Activated naive CD4-positive, alpha-beta T cell treated with anti-CD3 and anti-CD28 coated beads, Interleukin-2, amount 50 U/mL, for 24 hours (primary cell): ENCODE measurements at regions not wholly inside any gene's neighbourhood (a gene's known extent, or its start where the extent isn't known, plus 50 kb on each side); places are given as distances from the start of the nearest gene placed in this dataset.
A peak's percentile ranks its signal among the peaks of the same experiment; 100 is the strongest.
"Not testable (repeated sequence)": the region's sequence is repeated elsewhere in the genome, so short reads cannot be mapped to it uniquely, and the experiment has no call there.

ENCODE experiments used
- H3K27ac Mint-ChIP-seq: one replicate; pipeline ENCODE4 v1.8.0; 2021; ENCODE audit warnings: mild to moderate bottlenecking, mixed read lengths
- H3K27me3 Mint-ChIP-seq: one replicate; pipeline ENCODE4 v1.8.0; 2021; ENCODE audit warnings: mixed read lengths
- H3K36me3 Mint-ChIP-seq: one replicate; pipeline ENCODE4 v1.8.0; 2021; ENCODE audit warnings: mixed read lengths
- H3K4me1 Mint-ChIP-seq: one replicate; pipeline ENCODE4 v1.8.0; 2021; ENCODE audit warnings: mixed read lengths
- H3K4me3 Mint-ChIP-seq: one replicate; pipeline ENCODE4 v1.8.0; 2021; ENCODE audit warnings: mild to moderate bottlenecking, mixed read lengths
- H3K9me3 Mint-ChIP-seq: one replicate; pipeline ENCODE4 v1.8.0; 2021; ENCODE audit warnings: mixed read lengths

DNA sequence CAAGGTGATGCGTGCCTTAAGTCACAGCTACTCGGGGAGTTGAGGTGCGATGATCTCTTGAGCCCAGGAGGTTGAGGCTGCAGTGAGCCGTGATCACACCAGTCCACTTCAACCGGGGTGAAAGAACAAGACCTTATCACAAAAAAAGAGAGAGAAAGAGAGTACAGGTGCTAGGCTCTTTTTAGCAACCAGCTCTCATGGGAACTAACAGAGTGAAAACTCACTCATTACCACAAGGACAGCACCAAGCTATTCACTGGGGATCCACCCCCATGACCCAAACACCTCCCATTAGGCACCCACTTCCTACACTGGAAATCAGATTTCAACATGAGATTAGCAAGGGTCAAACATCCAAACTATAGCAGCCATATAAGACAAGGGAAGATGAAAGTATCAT is 164.2 kb downstream of the NDUFA12 start:
- Mint-ChIP-seq H3K9me3 (no peaks in the 10 kb centered on the region), H3K27me3 (peaks cover 1% of the 10 kb centered on the region), H3K36me3 (peaks cover under 1% of the 10 kb centered on the region), H3K4me1 (no peaks in the 10 kb centered on the region), H3K4me3 (no peak overlapping the region), H3K27ac (no peak overlapping the region)

DNA sequence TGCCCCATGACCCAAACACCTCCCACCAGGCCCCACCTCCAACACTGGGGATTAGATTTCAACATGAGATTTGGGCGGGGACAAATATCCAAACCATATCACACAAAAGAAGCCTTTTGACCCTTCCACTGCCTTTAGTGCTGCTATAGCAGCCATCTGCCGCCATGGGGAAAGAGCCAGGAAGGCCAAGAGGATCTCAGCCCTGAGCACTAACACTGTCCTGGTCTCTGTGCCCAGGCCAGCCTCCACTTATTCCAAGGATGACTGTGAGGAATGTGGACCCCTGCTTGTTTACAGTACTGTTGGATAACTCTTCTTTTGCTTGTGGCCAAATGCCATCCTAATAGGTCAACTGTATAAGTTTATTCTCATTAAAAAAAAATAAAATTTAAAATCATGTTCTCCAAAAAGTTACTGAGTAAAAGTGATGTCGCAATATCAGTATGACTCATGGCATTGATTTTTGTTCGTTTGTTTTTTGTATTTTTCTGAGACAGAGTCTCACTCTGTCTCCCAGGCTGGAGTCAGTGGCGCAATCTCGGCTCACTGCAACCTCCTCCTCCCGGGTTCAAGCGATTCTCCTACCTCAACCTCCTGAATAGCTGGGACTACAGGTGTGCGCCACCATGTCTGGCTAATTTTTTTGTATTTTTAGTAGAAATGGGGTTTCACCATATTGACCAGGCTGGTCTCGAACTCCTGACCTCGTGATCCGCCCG is 166.4 kb downstream of the NDUFA12 start:
- not testable (repeated sequence) for H3K36me3 Mint-ChIP-seq, H3K9me3 Mint-ChIP-seq, H3K4me1 Mint-ChIP-seq, H3K4me3 Mint-ChIP-seq, H3K27me3 Mint-ChIP-seq, H3K27ac Mint-ChIP-seq

DNA sequence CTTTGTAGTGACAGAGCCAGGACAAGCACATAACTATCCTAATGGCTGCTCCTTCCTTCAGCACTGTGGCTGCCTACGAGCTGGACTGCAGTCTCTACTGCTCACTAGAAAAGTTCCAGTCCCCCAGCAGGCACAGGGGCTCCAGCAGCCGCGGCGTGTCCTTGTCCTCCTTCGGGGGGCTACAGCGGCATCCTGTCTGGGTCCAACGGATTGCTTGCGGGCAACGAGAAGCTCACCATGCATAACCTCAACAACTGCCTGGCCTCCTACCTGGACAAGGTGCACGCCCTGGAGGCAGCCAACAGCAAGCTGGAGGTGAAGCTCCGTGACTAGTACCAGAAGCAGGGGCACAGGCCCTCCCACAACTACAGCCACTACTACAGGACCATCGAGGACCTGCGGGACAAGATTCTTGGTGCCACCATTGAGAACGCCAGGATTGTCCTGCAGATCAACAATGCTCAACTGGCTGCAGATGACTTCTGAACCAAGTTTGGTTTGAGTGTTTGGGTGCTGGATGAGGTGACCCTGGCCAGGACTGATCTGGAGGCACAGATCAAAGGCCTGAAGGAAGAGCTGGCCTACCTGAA is 169.4 kb downstream of the NDUFA12 start:
- Mint-ChIP-seq H3K9me3 (no peaks in the 10 kb centered on the region), H3K27me3 (no peaks in the 10 kb centered on the region), H3K4me3 (no peak overlapping the region), H3K27ac (no peak overlapping the region), H3K36me3 (peaks cover 2% of the 10 kb centered on the region), H3K4me1 (peaks cover 20% of the 10 kb centered on the region)

DNA sequence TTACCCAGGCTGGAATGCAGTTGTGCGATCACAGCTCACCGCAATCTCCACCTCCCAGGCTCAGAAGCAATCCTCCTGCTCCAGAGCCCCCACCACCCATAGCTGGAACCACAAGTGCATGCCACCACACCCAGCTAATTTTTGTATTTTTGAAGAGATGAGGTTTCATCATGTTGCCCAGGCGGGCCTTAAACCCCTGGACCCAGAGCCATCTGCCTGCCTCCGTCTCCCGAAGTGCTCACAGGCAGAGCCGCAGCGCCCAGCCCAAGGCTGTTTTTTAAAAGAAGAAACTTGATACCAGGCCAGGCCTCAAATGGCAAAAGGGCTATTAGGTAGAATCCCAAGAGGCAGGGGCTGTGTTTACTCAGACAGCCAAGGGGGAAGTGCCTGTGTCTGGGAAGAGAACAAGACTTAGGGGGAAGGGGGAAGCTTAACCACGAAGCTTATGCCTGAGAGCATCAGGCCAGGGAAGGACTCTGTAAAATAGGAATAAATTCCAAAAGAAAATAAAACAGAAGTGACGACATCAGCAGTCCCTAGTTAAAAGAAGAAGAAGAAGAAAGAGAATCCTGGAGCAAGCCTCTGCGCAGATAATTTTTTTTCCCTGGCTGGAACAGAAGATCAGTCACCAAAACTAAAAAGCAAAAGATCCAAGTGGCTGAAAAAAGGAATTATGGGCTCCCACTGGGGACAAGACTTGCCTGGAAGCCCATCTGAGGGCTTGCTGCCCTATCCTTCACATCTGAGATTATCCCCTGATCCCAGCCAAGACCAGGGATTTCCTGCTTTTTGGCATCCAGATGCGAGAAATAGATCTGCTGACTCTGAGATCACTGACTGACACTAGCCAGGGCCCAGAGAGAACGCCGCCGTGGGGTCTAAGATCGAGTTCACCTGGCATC is 170.5 kb downstream of the NDUFA12 start:
- Mint-ChIP-seq H3K4me3 (no peak overlapping the region), H3K27ac (no peak overlapping the region), H3K9me3 (no peaks in the 10 kb centered on the region)

DNA sequence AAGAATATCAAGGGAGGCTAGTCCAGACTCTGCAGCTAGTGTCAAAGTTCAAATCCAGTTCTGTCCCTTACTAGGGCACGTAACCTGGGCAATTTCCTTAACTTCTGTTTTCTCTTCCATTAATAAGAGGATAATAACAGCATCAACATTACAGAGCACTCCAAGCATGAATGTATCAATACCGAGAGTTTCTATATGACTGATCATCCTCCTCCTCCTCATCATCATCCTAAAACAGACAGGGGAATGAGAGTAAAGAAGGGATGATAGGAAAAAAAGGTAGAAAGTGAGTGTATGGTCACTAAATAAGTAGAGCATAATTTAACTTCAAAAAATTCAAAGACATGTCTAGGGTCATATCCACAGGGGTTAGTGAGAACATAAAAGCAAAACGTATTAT is 171.4 kb downstream of the NDUFA12 start:
- H3K4me3 Mint-ChIP-seq: no peak overlapping the region
- no peaks in the 10 kb centered on the region for H3K27me3 Mint-ChIP-seq
- no peak overlapping the region for H3K27ac Mint-ChIP-seq
- peaks cover 2% of the 10 kb centered on the region for H3K36me3 Mint-ChIP-seq
- H3K4me1 Mint-ChIP-seq: peaks cover 20% of the 10 kb centered on the region
- H3K9me3 Mint-ChIP-seq: no peaks in the 10 kb centered on the region

More for the DNA sequence above, 170.5 kb downstream of the NDUFA12 start:
- H3K27me3 Mint-ChIP-seq: no peaks in the 10 kb centered on the region
- H3K4me1 Mint-ChIP-seq: peaks cover 20% of the 10 kb centered on the region
- H3K36me3 Mint-ChIP-seq: peaks cover 2% of the 10 kb centered on the region

DNA sequence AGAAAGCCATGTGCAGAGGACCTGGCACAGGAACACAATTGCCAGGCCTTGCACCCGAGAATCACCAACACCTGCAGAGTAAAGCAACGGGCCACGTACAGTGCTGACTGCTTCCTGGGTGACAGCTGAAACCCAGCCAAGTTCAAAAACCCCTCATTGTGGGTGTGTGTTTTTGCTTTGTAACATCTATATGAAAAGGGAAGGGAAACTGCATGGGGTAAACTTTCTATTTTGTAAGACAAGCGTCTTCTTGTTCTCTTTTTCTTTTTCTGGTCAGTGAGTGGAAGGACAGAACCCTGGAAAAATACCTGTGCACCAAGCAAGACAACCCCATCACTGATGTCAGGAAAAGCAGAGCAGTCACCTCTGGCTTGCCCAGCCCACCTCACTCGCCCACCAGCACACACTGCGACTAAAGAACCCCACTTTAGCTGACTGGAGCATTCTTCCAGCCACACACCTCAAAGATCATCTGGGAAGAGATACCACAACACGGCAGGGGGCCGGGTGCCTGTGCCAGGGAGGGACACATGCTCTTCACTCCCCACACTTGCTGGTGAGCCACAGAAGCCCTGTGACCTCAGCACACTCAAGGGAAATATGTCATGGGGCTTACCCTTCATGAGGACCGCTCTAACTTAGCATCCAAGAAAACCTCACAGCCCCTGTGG is 172.3 kb downstream of the NDUFA12 start:
- H3K36me3 Mint-ChIP-seq: peaks cover 2% of the 10 kb centered on the region
- no peak overlapping the region for H3K27ac Mint-ChIP-seq
- H3K4me3 Mint-ChIP-seq: peak overlapping the region; percentile 33
- no peaks in the 10 kb centered on the region for H3K27me3 Mint-ChIP-seq
- H3K4me1 Mint-ChIP-seq: peaks cover 20% of the 10 kb centered on the region
- H3K9me3 Mint-ChIP-seq: no peaks in the 10 kb centered on the region

DNA sequence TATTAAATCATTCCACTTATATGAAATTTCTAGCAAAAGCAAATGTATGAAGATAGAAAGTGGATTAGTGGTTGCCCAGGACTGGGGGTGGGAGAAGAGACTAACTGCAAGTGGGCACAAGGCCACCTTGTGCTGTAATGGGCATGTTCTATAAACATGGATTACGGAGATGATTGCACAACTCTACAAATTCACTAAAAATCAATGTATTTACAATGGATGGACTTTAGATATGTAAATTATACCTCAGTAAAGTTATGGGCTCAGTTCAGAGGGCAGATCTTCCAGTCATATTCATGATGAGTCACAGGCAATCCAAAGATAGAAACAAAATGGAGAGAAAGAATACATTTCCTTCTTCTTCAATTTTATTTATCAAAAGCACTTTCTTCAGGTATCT is 173.9 kb downstream of the NDUFA12 start:
- no peak overlapping the region for H3K27ac Mint-ChIP-seq
- no peaks in the 10 kb centered on the region for H3K9me3 Mint-ChIP-seq
- H3K27me3 Mint-ChIP-seq: no peaks in the 10 kb centered on the region
- H3K4me1 Mint-ChIP-seq: peaks cover 20% of the 10 kb centered on the region
- H3K4me3 Mint-ChIP-seq: peak overlapping the region; percentile 6
- H3K36me3 Mint-ChIP-seq: peaks cover 2% of the 10 kb centered on the region

DNA sequence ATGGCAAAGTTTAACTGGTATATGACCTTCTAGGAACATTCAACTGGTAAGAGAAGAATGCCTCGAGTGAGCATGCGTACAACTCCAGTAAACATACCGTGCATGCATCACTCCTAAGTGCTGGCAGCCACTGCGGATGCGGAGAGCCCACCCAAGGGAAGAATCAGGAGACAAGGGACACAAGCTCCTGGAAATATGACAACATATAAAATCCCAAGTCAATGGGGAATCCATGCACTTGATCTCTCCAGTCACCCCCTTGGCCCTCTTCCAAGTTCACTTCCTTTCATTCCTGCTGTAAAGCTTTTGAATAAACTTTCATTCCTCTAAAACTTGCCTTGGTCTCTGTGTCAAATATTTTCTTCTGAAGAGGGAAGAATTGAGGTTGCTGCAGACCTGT is 168.7 kb upstream of the TMCC3 start:
- H3K27ac Mint-ChIP-seq: no peak overlapping the region
- H3K9me3 Mint-ChIP-seq: peaks cover under 1% of the 10 kb centered on the region
- peaks cover 3% of the 10 kb centered on the region for H3K27me3 Mint-ChIP-seq
- H3K36me3 Mint-ChIP-seq: no peaks in the 10 kb centered on the region
- H3K4me3 Mint-ChIP-seq: no peak overlapping the region
- H3K4me1 Mint-ChIP-seq: no peaks in the 10 kb centered on the region

DNA sequence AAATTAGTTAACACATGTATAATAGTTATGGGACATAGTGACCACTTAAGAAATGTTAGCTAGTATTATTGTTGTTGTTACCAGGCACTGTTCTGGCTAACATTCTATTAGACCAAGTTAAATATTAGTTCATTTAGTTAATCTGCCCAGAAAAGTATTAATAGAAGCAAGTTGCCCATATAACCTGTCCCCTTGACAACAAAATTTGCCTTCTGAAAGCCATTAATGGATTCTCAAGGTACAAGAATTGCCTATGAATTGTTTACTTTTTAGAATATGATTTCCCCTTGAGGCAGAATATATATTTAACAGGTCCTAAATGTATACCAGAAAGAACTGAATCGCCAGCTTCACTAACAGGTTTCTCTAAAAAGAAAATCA is 167.3 kb upstream of the TMCC3 start:
- Mint-ChIP-seq H3K4me1 (no peaks in the 10 kb centered on the region), H3K4me3 (no peak overlapping the region), H3K27me3 (peaks cover 3% of the 10 kb centered on the region), H3K27ac (no peak overlapping the region), H3K36me3 (no peaks in the 10 kb centered on the region), H3K9me3 (peaks cover 14% of the 10 kb centered on the region)

DNA sequence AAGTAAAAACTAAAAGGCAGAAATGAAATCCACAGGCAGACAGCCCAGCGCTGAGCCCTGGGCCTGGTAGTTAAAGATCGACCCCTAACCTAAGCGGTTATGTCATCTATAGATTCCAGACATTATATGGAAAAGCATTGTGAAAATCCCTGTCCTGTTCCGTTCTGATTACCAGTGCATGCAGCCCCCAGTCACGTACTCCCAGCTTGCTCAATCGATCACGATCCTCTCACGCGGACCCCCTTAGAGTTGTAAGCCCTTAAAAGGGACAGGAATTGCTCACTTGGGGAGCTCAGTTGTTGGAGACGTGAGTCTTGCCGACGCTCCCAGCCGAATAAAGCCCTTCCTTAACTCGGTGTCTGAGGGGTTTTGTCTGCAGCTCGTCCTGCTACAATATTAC is 166.8 kb upstream of the TMCC3 start:
- not testable (repeated sequence) for H3K27ac Mint-ChIP-seq, H3K27me3 Mint-ChIP-seq, H3K36me3 Mint-ChIP-seq, H3K4me3 Mint-ChIP-seq, H3K4me1 Mint-ChIP-seq
- peaks cover 15% of the 10 kb centered on the region for H3K9me3 Mint-ChIP-seq

DNA sequence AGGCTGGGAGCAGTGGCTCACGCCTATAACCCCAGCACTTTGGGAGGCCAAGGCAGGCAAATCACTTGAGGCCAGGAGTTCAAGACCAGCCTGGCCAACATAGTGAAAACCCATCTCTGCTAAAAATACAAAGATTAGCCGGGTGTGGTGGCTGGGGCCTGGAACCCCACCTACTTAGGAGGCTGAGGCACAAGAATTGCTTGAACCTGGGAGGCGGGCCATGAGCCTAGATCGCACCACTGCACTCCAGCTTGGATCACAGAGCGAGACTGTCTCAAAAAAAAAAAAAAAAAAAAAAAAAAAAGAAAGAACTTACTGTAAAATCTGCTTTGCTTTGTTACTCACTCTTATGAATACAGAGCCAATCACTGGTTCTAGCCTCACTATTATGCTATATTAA is 166.4 kb upstream of the TMCC3 start:
- H3K27ac Mint-ChIP-seq, H3K4me1 Mint-ChIP-seq, H3K36me3 Mint-ChIP-seq, H3K4me3 Mint-ChIP-seq, H3K27me3 Mint-ChIP-seq: not testable (repeated sequence)
- peaks cover 15% of the 10 kb centered on the region for H3K9me3 Mint-ChIP-seq

DNA sequence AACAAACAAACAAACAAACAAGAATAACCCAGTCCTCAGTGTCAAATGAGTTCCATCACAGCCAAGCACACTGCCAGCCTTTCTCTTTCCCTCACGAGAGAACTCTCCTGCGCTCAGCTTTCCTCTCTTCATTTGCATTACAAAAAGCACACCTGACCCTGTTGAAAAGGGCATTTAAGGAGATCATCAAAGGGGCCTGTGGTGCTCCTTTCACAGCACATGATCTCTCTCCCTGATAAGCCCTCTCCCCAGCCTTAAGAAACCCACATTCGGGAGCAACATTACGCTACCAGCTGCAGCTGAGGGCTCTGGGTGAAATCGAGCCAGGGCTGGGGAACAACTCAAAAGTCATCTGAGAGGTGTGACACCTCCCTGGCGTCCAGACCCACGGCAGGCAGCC is 165.6 kb upstream of the TMCC3 start:
- Mint-ChIP-seq H3K36me3 (no peaks in the 10 kb centered on the region), H3K4me3 (no peak overlapping the region), H3K27me3 (peaks cover 3% of the 10 kb centered on the region), H3K4me1 (no peaks in the 10 kb centered on the region), H3K9me3 (peaks cover 15% of the 10 kb centered on the region), H3K27ac (no peak overlapping the region)

DNA sequence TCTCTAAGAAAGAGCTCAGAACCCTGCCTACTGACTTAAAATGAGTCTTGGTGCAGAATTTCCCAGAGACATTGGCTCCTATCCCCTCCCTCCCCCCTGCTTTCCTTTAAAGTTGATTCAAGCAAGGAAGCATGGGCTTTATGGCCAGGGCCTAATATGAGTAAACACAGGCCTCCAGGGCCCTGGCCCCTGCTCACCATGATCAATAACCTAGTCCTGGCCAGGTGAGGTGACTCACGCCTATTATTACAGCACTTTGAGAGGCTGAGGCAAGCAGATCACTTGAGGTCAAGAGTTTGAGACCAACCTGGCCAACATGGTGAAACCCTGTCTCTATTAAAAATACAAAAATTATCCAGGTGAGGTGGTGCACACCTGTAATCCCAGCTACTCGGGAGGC is 165.1 kb upstream of the TMCC3 start:
- peaks cover 3% of the 10 kb centered on the region for H3K27me3 Mint-ChIP-seq
- H3K9me3 Mint-ChIP-seq: peaks cover 15% of the 10 kb centered on the region
- no peak overlapping the region for H3K4me3 Mint-ChIP-seq
- H3K4me1 Mint-ChIP-seq: no peaks in the 10 kb centered on the region
- H3K27ac Mint-ChIP-seq: no peak overlapping the region
- H3K36me3 Mint-ChIP-seq: no peaks in the 10 kb centered on the region

DNA sequence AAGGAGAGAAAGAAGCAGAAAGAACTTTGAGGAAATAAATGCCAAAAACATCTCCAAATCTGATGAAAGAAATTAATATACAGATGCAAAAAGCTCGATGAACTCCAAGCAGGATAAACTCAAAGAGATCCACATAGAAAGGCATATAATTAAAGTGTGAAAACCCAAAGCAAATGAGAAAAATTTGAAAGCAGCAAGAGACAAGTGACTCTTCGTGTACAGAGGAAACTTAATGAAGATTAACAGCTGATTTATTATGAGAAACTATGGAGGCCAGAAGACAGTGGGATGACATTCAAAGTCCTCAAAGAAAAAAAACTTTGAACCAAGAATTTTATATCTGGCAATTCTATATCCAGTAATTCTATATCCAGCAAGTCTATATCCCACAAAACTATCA is 163.0 kb upstream of the TMCC3 start:
- no peaks in the 10 kb centered on the region for H3K4me1 Mint-ChIP-seq
- no peak overlapping the region for H3K4me3 Mint-ChIP-seq
- H3K36me3 Mint-ChIP-seq: no peaks in the 10 kb centered on the region
- H3K27me3 Mint-ChIP-seq: peaks cover 3% of the 10 kb centered on the region
- H3K9me3 Mint-ChIP-seq: peaks cover 20% of the 10 kb centered on the region
- no peak overlapping the region for H3K27ac Mint-ChIP-seq

DNA sequence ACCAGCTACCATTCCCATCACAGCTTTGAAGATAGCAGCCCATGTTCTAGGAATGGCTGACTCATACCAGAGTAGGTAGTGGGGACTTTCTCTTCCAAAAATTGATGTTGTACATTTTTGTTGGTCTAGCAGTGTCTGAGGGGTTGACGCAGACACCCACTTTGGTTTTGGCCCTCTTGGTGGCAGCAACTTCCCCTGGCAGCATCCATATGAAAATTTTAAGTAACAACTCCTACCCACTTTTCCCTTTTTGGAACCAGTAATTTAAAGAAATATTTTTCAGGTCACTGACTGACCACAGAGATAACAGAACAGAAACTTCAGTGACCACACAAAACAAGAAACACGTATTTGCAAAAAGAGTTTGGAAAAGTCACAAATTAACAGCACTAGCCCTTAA is 162.0 kb upstream of the TMCC3 start:
- Mint-ChIP-seq H3K27me3 (peaks cover 3% of the 10 kb centered on the region), H3K4me1 (no peaks in the 10 kb centered on the region), H3K36me3 (no peaks in the 10 kb centered on the region), H3K27ac (no peak overlapping the region), H3K4me3 (no peak overlapping the region), H3K9me3 (peaks cover 20% of the 10 kb centered on the region)

DNA sequence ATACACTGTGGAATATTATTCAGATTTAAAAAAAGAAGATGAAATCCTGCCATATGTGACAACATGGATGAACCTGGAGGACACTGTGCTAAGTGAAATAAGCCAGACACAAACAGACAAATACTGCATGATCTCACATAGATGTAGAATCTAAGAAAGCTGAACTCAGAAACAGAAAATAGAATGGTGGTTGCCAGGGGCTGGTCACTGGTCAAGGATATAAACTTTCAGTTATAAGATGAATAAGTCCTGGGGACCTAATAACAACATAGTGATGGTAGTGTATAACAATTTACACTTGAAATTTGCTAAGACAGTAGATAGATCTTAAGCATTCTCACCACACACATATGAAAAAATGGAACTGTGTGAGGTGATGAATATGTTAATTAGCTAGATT is 161.3 kb upstream of the TMCC3 start:
- Mint-ChIP-seq H3K9me3 (peaks cover 20% of the 10 kb centered on the region), H3K4me3 (no peak overlapping the region)

More for the DNA sequence above, 161.3 kb upstream of the TMCC3 start:
- H3K4me1 Mint-ChIP-seq: no peaks in the 10 kb centered on the region
- H3K27me3 Mint-ChIP-seq: peaks cover 3% of the 10 kb centered on the region
- H3K36me3 Mint-ChIP-seq: no peaks in the 10 kb centered on the region
- no peak overlapping the region for H3K27ac Mint-ChIP-seq
